ENCODE measurements at regions not wholly inside any gene's neighbourhood (a gene's known extent, or its start where the extent isn't known, plus 50 kb on each side); places are given as distances from the start of the nearest gene placed in this dataset.

GRCh38 chr19:28292822-28293500, 920.0 kb downstream of the UQCRFS1 start:
- Mint-ChIP-seq H3K4me3 (no peak overlapping the region), H3K27ac (no peak overlapping the region), H3K4me1 (no peaks in the 10 kb centered on the region), H3K36me3 (no peaks in the 10 kb centered on the region), H3K27me3 (no peaks in the 10 kb centered on the region), H3K9me3 (peaks cover 0 to 26% (median 8%) of the 10 kb centered on the region in 8 donors)
- Histone ChIP-seq H3K27ac (ENCODE audit: low read depth, low read length) (no peak overlapping the region), H3K36me3 (ENCODE audit: insufficient read depth, low read length) (no peaks in the 10 kb centered on the region), H3K9me3 (ENCODE audit: control insufficient read depth in 1 of 2, low read length in 2 of 2) (no peaks in the 10 kb centered on the region), H3K4me1 (ENCODE audit: insufficient read depth, low read length) (no peaks in the 10 kb centered on the region), H3K27me3 (ENCODE audit: insufficient read depth, low read length) (no peaks in the 10 kb centered on the region), H3K4me3 (ENCODE audit: low read length in 2 of 2) (no peak overlapping the region)
- DNase-seq: no peak
- POLR2A ChIA-PET (ENCODE audit: partially characterized antibody): no interaction called here
- CTCF ChIA-PET (ENCODE audit: partially characterized antibody): no interaction called here
- intact Hi-C loops (cut with micrococcal nuclease): no loop called here

GRCh38 chr19:28291874-28292273, 921.1 kb downstream of the UQCRFS1 start:
- ChIA-PET CTCF (ENCODE audit: partially characterized antibody) (no interaction called here), POLR2A (ENCODE audit: partially characterized antibody) (no interaction called here)
- Mint-ChIP-seq H3K27ac (no peak overlapping the region), H3K27me3 (no peaks in the 10 kb centered on the region), H3K4me3 (peak overlapping the region in 1 of 8 donors; percentile 7), H3K4me1 (no peaks in the 10 kb centered on the region), H3K36me3 (no peaks in the 10 kb centered on the region), H3K9me3 (peaks cover 0 to 28% (median 12%) of the 10 kb centered on the region in 8 donors)
- DNase-seq: no peak
- H3K36me3 ChIP-seq (ENCODE audit: insufficient read depth, low read length): no peaks in the 10 kb centered on the region
- no peak overlapping the region for H3K27ac ChIP-seq (ENCODE audit: low read depth, low read length)
- no peaks in the 10 kb centered on the region for H3K27me3 ChIP-seq (ENCODE audit: insufficient read depth, low read length)
- H3K9me3 ChIP-seq (ENCODE audit: control insufficient read depth in 1 of 2, low read length in 2 of 2): no peaks in the 10 kb centered on the region
- intact Hi-C loops (cut with micrococcal nuclease): no loop called here
- no peak overlapping the region for H3K4me3 ChIP-seq (ENCODE audit: low read length in 2 of 2)
- H3K4me1 ChIP-seq (ENCODE audit: insufficient read depth, low read length): no peaks in the 10 kb centered on the region

- H3K36me3 Mint-ChIP-seq: no peaks in the 10 kb centered on the region
- H3K27me3 ChIP-seq (ENCODE audit: insufficient read depth, low read length): no peaks in the 10 kb centered on the region
- H3K27ac Mint-ChIP-seq: no peak overlapping the region
- ChIA-PET CTCF (ENCODE audit: partially characterized antibody) (no interaction called here), POLR2A (ENCODE audit: partially characterized antibody) (no interaction called here)
- H3K27me3 Mint-ChIP-seq: no peaks in the 10 kb centered on the region
- H3K9me3 Mint-ChIP-seq: peaks cover 0 to 31% (median 12%) of the 10 kb centered on the region in 8 donors
- no peak overlapping the region for H3K4me3 Mint-ChIP-seq
- DNase-seq: no peak
- no peaks in the 10 kb centered on the region for H3K36me3 ChIP-seq (ENCODE audit: insufficient read depth, low read length)
- H3K27ac ChIP-seq (ENCODE audit: low read depth, low read length): no peak overlapping the region
- H3K4me3 ChIP-seq (ENCODE audit: low read length in 2 of 2): no peak overlapping the region
- intact Hi-C loops (cut with micrococcal nuclease): no loop called here
- H3K4me1 ChIP-seq (ENCODE audit: insufficient read depth, low read length): no peaks in the 10 kb centered on the region
- no peaks in the 10 kb centered on the region for H3K9me3 ChIP-seq (ENCODE audit: control insufficient read depth in 1 of 2, low read length in 2 of 2)
- H3K4me1 Mint-ChIP-seq: no peaks in the 10 kb centered on the region
Measured at GRCh38 chr19:28290963-28291657, 921.8 kb downstream of the UQCRFS1 start.

- ChIA-PET CTCF (ENCODE audit: partially characterized antibody) (no interaction called here), POLR2A (ENCODE audit: partially characterized antibody) (no interaction called here)
- H3K4me3 Mint-ChIP-seq: no peak overlapping the region
- Histone ChIP-seq H3K27me3 (ENCODE audit: insufficient read depth, low read length) (no peaks in the 10 kb centered on the region), H3K9me3 (ENCODE audit: control insufficient read depth in 1 of 2, low read length in 2 of 2) (no peaks in the 10 kb centered on the region), H3K4me1 (ENCODE audit: insufficient read depth, low read length) (no peaks in the 10 kb centered on the region), H3K4me3 (ENCODE audit: low read length in 2 of 2) (no peak overlapping the region), H3K36me3 (ENCODE audit: insufficient read depth, low read length) (no peaks in the 10 kb centered on the region), H3K27ac (ENCODE audit: low read depth, low read length) (no peak overlapping the region)
- H3K4me1 Mint-ChIP-seq: no peaks in the 10 kb centered on the region
- no peaks in the 10 kb centered on the region for H3K27me3 Mint-ChIP-seq
- H3K27ac Mint-ChIP-seq: no peak overlapping the region
- intact Hi-C loops (cut with micrococcal nuclease): no loop called here
- H3K36me3 Mint-ChIP-seq: peaks cover 0 to 3% of the 10 kb centered on the region in 2 donors
- no peak for DNase-seq
- H3K9me3 Mint-ChIP-seq: peaks cover 3 to 31% (median 16%) of the 10 kb centered on the region in 8 donors
Measured at GRCh38 chr19:28289295-28290063, 923.5 kb downstream of the UQCRFS1 start.

- Histone ChIP-seq H3K9me3 (ENCODE audit: control insufficient read depth in 1 of 2, low read length in 2 of 2) (no peaks in the 10 kb centered on the region), H3K36me3 (ENCODE audit: insufficient read depth, low read length) (no peaks in the 10 kb centered on the region), H3K4me1 (ENCODE audit: insufficient read depth, low read length) (no peaks in the 10 kb centered on the region), H3K27ac (ENCODE audit: low read depth, low read length) (no peak overlapping the region), H3K27me3 (ENCODE audit: insufficient read depth, low read length) (no peaks in the 10 kb centered on the region), H3K4me3 (ENCODE audit: low read length in 2 of 2) (no peak overlapping the region)
- intact Hi-C loops (cut with micrococcal nuclease): no loop called here
- no peak overlapping the region for H3K27ac Mint-ChIP-seq
- DNase-seq: no peak
- no peaks in the 10 kb centered on the region for H3K4me1 Mint-ChIP-seq
- H3K27me3 Mint-ChIP-seq: no peaks in the 10 kb centered on the region
- CTCF ChIA-PET (ENCODE audit: partially characterized antibody): no interaction called here
- peaks cover 3 to 31% (median 16%) of the 10 kb centered on the region in 8 donors for H3K9me3 Mint-ChIP-seq
- POLR2A ChIA-PET (ENCODE audit: partially characterized antibody): no interaction called here
- H3K4me3 Mint-ChIP-seq: no peak overlapping the region
- peaks cover 0 to 3% of the 10 kb centered on the region in 2 donors for H3K36me3 Mint-ChIP-seq
Measured at GRCh38 chr19:28288572-28289264, 924.2 kb downstream of the UQCRFS1 start.

- no peak overlapping the region for H3K27ac ChIP-seq (ENCODE audit: low read depth, low read length)
- ChIA-PET POLR2A (ENCODE audit: partially characterized antibody) (no interaction called here), CTCF (ENCODE audit: partially characterized antibody) (no interaction called here)
- no peaks in the 10 kb centered on the region for H3K4me1 Mint-ChIP-seq
- no peaks in the 10 kb centered on the region for H3K27me3 Mint-ChIP-seq
- H3K36me3 Mint-ChIP-seq: peaks cover 0 to 3% of the 10 kb centered on the region in 2 donors
- no peaks in the 10 kb centered on the region for H3K36me3 ChIP-seq (ENCODE audit: insufficient read depth, low read length)
- no peak for DNase-seq
- no peak overlapping the region for H3K4me3 ChIP-seq (ENCODE audit: low read length in 2 of 2)
- no peaks in the 10 kb centered on the region for H3K4me1 ChIP-seq (ENCODE audit: insufficient read depth, low read length)
- no peak overlapping the region for H3K4me3 Mint-ChIP-seq
- H3K27me3 ChIP-seq (ENCODE audit: insufficient read depth, low read length): no peaks in the 10 kb centered on the region
- H3K9me3 ChIP-seq (ENCODE audit: control insufficient read depth in 1 of 2, low read length in 2 of 2): no peaks in the 10 kb centered on the region
- peaks cover 0 to 35% (median 14%) of the 10 kb centered on the region in 8 donors for H3K9me3 Mint-ChIP-seq
- H3K27ac Mint-ChIP-seq: no peak overlapping the region
- intact Hi-C loops (cut with micrococcal nuclease): no loop called here
Measured at GRCh38 chr19:28285917-28286316, 927.0 kb downstream of the UQCRFS1 start.

- Mint-ChIP-seq H3K9me3 (peaks cover 0 to 35% (median 15%) of the 10 kb centered on the region in 8 donors), H3K4me3 (no peak overlapping the region), H3K4me1 (no peaks in the 10 kb centered on the region), H3K36me3 (peaks cover 0 to 3% of the 10 kb centered on the region in 2 donors), H3K27me3 (no peaks in the 10 kb centered on the region), H3K27ac (no peak overlapping the region)
- intact Hi-C loops (cut with micrococcal nuclease): no loop called here
- CTCF ChIA-PET (ENCODE audit: partially characterized antibody): no interaction called here
- DNase-seq: no peak
- Histone ChIP-seq H3K27me3 (ENCODE audit: insufficient read depth, low read length) (no peaks in the 10 kb centered on the region), H3K36me3 (ENCODE audit: insufficient read depth, low read length) (no peaks in the 10 kb centered on the region), H3K4me3 (ENCODE audit: low read length in 2 of 2) (no peak overlapping the region), H3K9me3 (ENCODE audit: control insufficient read depth in 1 of 2, low read length in 2 of 2) (no peaks in the 10 kb centered on the region), H3K4me1 (ENCODE audit: insufficient read depth, low read length) (no peaks in the 10 kb centered on the region), H3K27ac (ENCODE audit: low read depth, low read length) (no peak overlapping the region)
- POLR2A ChIA-PET (ENCODE audit: partially characterized antibody): no interaction called here
Measured at GRCh38 chr19:28285078-28285477, 927.9 kb downstream of the UQCRFS1 start.
